Lung (tissue), 11 donors: ENCODE measurements at regions not wholly inside any gene's neighbourhood (a gene's known extent, or its start where the extent isn't known, plus 50 kb on each side); places are given as distances from the start of the nearest gene placed in this dataset.

Experiments
- ATAC-seq: fragments of 200-7000 bp; cut with Tn5 transposase; one replicate; pipeline ENCODE4 v1.9.1; 2020; ENCODE audit warnings: moderate number of reproducible peaks; ENCODE audit not compliant: insufficient read depth, low FRiP score
- DNase-seq, 3 donors: peaks; one replicate each; pipeline ENCODE4 v3.0.0-alpha.2; 2013 to 2017
- H3K27ac ChIP-seq, 2 donors: one replicate each; pipeline ENCODE4 v1.5.1; 2013; ENCODE audit warnings: mild to moderate bottlenecking in 2 of 2, moderate library complexity in 2 of 2, control low read depth in 1 of 2, inconsistent platforms in 1 of 2, low read depth in 1 of 2, low read length in 1 of 2
- H3K27me3 ChIP-seq, 3 donors: one replicate each; pipeline ENCODE4 v1.5.1; 2013; ENCODE audit warnings: low read length in 2 of 3; ENCODE audit not compliant: control insufficient read depth in 3 of 3, insufficient read depth in 3 of 3
- H3K36me3 ChIP-seq, 4 donors: one replicate each; pipeline ENCODE4 v1.5.1; 2013; ENCODE audit warnings: low read length in 4 of 4, mild to moderate bottlenecking in 1 of 4, moderate library complexity in 1 of 4; ENCODE audit not compliant: control insufficient read depth in 4 of 4, insufficient read depth in 4 of 4
- H3K4me1 ChIP-seq, 5 donors: one replicate each; pipeline ENCODE4 v1.5.1; 2013; ENCODE audit warnings: low read length in 5 of 5, mild to moderate bottlenecking in 2 of 5, moderate library complexity in 1 of 5; ENCODE audit not compliant: control insufficient read depth in 5 of 5, insufficient read depth in 5 of 5
- H3K4me3 ChIP-seq: one replicate; pipeline ENCODE4 v1.5.1; 2013; ENCODE audit warnings: mild to moderate bottlenecking, control low read depth, moderate library complexity
- H3K9ac ChIP-seq, 2 donors: one replicate each; pipeline ENCODE4 v1.5.1; 2013; ENCODE audit warnings: low read length in 2 of 2, control low read depth in 1 of 2; ENCODE audit not compliant: insufficient read depth in 1 of 2
- H3K9me3 ChIP-seq, 4 donors: one replicate each; pipeline ENCODE4 v1.5.1; 2013; ENCODE audit warnings: low read length in 3 of 4, mild to moderate bottlenecking in 1 of 4, moderate library complexity in 1 of 4; ENCODE audit not compliant: control insufficient read depth in 4 of 4, insufficient read depth in 3 of 4
- WGBS, 2 donors: extraction: QIAGEN DNeasy Blood & Tissue Kit; methylation state at CpG; one replicate each; pipeline ENCODE4 v1.1.7; 2013; 5-methylcytosine and 5-hydroxymethylcytosine counted together
- TF ChIP-seq, protein P1 (sequence below): IDR thresholded peaks from 2 replicates; pipeline ENCODE4 v1.5.1; 2012; ENCODE audit warnings: mild to moderate bottlenecking; ENCODE audit errors: control extremely low read depth, extremely low read depth
- donor health status: control.
- donor health status: control.
- donor health status: Bipolar disorder and iron deficiency.
- donor health status: healthy.
- donor health status: DM: yes; HTN: yes; CAD: no.

DNA sequence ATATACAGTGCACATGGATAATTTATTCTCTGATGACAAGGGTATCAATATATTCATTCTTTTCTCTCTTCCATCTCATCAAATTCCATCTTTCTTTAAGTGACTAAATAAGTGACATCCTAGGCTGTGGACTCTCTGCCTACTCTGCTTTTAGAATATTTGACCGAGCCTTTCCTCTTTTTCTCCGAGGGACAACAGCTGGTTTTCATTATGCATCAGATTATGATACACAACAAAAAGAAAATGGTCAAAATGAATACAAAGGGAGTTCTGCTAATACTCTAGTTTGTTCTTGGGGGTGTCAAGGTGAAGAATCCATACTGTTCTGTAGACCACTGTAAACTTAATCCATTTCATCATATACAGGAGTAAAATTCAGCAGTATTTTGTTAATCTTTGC lies 942.6 kb downstream of the KCNJ2 start:
- peaks cover 0 to 15% (median 7%) of the 10 kb centered on the region in 5 donors for H3K4me1 ChIP-seq
- DNase-seq (peak in 2 of 3 donors; percentile 83 to 85), ATAC-seq (no peak)
- no peaks in the 10 kb centered on the region for H3K27me3 ChIP-seq
- H3K4me3 ChIP-seq = no peak overlapping the region
- no peaks in the 10 kb centered on the region for H3K9me3 ChIP-seq
- H3K9ac ChIP-seq = no peak overlapping the region
- 74 to 80% methylated on average over 2 of the region's 2 CpGs for WGBS, 2 donors
- no peaks in the 10 kb centered on the region for H3K36me3 ChIP-seq
- TF ChIP-seq, protein P1, sequence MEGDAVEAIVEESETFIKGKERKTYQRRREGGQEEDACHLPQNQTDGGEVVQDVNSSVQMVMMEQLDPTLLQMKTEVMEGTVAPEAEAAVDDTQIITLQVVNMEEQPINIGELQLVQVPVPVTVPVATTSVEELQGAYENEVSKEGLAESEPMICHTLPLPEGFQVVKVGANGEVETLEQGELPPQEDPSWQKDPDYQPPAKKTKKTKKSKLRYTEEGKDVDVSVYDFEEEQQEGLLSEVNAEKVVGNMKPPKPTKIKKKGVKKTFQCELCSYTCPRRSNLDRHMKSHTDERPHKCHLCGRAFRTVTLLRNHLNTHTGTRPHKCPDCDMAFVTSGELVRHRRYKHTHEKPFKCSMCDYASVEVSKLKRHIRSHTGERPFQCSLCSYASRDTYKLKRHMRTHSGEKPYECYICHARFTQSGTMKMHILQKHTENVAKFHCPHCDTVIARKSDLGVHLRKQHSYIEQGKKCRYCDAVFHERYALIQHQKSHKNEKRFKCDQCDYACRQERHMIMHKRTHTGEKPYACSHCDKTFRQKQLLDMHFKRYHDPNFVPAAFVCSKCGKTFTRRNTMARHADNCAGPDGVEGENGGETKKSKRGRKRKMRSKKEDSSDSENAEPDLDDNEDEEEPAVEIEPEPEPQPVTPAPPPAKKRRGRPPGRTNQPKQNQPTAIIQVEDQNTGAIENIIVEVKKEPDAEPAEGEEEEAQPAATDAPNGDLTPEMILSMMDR = no peak
- no peak overlapping the region for H3K27ac ChIP-seq

DNA sequence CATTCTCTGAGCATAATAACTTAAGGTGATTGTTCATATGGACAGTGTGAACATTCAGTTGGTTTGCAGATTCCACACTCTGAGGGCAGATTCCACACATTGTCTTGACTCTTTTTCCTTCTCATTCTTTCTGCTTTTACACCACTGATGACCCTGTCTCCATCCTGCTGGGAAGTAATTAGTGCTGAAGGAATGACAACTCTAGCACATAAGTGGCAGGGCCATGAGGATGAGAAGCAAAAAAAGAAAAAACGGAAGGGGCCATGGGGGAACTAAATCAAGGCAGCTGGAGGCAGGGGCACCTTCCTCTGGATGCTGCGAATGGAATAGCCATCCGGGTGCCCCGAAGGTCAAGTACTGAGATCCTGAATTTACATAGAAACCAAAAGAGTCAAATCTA lies 944.0 kb downstream of the KCNJ2 start:
- no peak overlapping the region for H3K27ac ChIP-seq
- H3K9ac ChIP-seq = no peak overlapping the region
- no peaks in the 10 kb centered on the region for H3K36me3 ChIP-seq
- no peak for ATAC-seq
- WGBS, 2 donors = 76 to 78% methylated on average over 4 of the region's 4 CpGs
- no peak overlapping the region for H3K4me3 ChIP-seq
- TF ChIP-seq, protein P1 = no peak
- DNase-seq = no peak
- peaks cover 0 to 15% (median 7%) of the 10 kb centered on the region in 5 donors for H3K4me1 ChIP-seq
- no peaks in the 10 kb centered on the region for H3K27me3 ChIP-seq
- no peaks in the 10 kb centered on the region for H3K9me3 ChIP-seq

DNA sequence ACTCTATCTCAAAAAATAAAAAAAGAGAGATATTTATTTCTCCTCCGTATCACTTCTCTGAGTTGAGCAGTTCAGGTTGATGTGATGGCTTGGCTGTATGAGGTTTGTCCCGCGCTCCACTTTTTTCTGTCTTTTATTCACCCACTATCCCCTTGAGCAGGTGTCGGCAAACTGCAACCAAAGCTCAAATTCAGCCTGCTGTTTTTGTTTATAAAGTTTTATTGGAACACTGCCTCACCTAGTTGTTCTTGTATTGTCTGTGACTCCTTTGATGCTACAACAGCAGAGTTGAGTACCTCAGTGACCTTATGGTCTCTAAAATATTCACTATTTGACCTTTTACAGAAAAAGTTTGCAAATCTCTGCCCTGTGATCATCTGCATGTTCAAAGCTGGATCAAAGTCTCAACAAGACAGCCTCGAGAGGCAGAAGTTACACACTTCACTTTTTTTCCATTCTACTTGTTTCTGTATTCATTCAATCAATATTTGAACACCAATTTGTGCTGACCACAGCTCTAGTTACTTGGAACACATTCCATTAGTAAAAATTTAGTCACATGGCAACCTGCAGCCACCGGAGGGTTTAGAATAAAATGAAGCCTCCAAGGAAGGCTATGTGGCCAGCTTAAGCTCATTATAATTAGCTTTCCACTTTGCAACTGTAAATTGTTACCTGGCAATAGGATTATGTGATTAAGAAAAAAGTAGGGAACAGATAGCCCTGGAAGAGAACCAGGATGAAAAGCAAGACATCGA lies 945.8 kb downstream of the KCNJ2 start:
- TF ChIP-seq, protein P1 = no peak
- Histone ChIP-seq H3K27me3 (no peaks in the 10 kb centered on the region), H3K36me3 (no peaks in the 10 kb centered on the region), H3K27ac (no peak overlapping the region), H3K9me3 (no peaks in the 10 kb centered on the region), H3K4me1 (peaks cover 0 to 15% (median 7%) of the 10 kb centered on the region in 5 donors), H3K9ac (no peak overlapping the region), H3K4me3 (no peak overlapping the region)
- WGBS, 2 donors = 81 to 84% methylated on average over 7 of the region's 7 CpGs
- no peak for DNase-seq
- no peak for ATAC-seq

DNA sequence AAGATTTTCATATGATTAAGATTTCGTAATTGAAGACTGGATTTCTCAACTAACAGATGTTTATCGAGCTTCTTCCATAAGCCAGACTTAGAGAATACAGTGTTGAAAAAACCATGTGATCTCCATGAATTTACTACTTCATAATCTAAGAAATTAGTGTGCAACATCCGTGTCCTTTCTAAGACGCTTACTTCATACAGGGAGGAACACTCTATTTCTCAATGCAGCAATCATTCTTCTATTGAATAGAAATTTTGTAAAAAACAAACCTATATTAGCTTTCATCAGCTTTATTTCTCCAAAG lies 946.3 kb downstream of the KCNJ2 start:
- 78 to 86% methylated on average over 4 of the region's 4 CpGs for WGBS, 2 donors
- Histone ChIP-seq H3K36me3 (no peaks in the 10 kb centered on the region), H3K9me3 (no peaks in the 10 kb centered on the region), H3K4me1 (peaks cover 0 to 15% (median 7%) of the 10 kb centered on the region in 5 donors), H3K27ac (no peak overlapping the region), H3K4me3 (no peak overlapping the region), H3K9ac (no peak overlapping the region), H3K27me3 (no peaks in the 10 kb centered on the region)
- TF ChIP-seq, protein P1 = no peak
- DNase-seq (peak in 2 of 3 donors; percentile 44 to 79), ATAC-seq (no peak)
